ENCODE measurements at regions not wholly inside any gene's neighbourhood (a gene's known extent, or its start where the extent isn't known, plus 50 kb on each side); places are given as distances from the start of the nearest gene placed in this dataset.

- DNase-seq = no peak
- no peaks in the 10 kb centered on the region for H3K4me1 ChIP-seq (ENCODE audit: control insufficient read depth in 2 of 3, insufficient read depth in 2 of 3, low read depth in 1 of 3, low read length in 3 of 3)
- no peaks in the 10 kb centered on the region for H3K27me3 ChIP-seq (ENCODE audit: control insufficient read depth, insufficient read depth, low read length)
- H3K9me3 ChIP-seq (ENCODE audit: control insufficient read depth in 2 of 3, insufficient read depth in 1 of 3, low read length in 3 of 3) = no peaks in the 10 kb centered on the region
- no peak overlapping the region for H3K9ac ChIP-seq (ENCODE audit: low read length in 3 of 3)
- no peak for TF ChIP-seq CTCF (IDR thresholded peaks at IDR 0.05; ENCODE audit: borderline replicate concordance, extremely low read depth, insufficient read depth)
- no peaks in the 10 kb centered on the region for H3K36me3 ChIP-seq (ENCODE audit: control insufficient read depth in 2 of 3, insufficient read depth in 3 of 3, low read length in 3 of 3)
- intact Hi-C loops (cut with DNase I) = no loop called here
- H3K27ac ChIP-seq (ENCODE audit: low read depth in 2 of 2, low read length in 2 of 2) = no peak overlapping the region
- H3K4me3 ChIP-seq (ENCODE audit: low read length in 3 of 3) = no peak overlapping the region
- FAIRE-seq = no peak
These were observed 186.2 kb downstream of the TMEM38B start for GRCh38 chr9:105880517-105880916.

GRCh38 chr9:105881021-105881420 is 186.7 kb downstream of the TMEM38B start:
- H3K9me3 ChIP-seq (ENCODE audit: control insufficient read depth in 2 of 3, insufficient read depth in 1 of 3, low read length in 3 of 3) = no peaks in the 10 kb centered on the region
- no peak for DNase-seq
- H3K9ac ChIP-seq (ENCODE audit: low read length in 3 of 3) = no peak overlapping the region
- no peaks in the 10 kb centered on the region for H3K36me3 ChIP-seq (ENCODE audit: control insufficient read depth in 2 of 3, insufficient read depth in 3 of 3, low read length in 3 of 3)
- no peak overlapping the region for H3K27ac ChIP-seq (ENCODE audit: low read depth in 2 of 2, low read length in 2 of 2)
- H3K4me3 ChIP-seq (ENCODE audit: low read length in 3 of 3) = no peak overlapping the region
- FAIRE-seq = no peak
- intact Hi-C loops (cut with DNase I) = no loop called here
- H3K4me1 ChIP-seq (ENCODE audit: control insufficient read depth in 2 of 3, insufficient read depth in 2 of 3, low read depth in 1 of 3, low read length in 3 of 3) = no peaks in the 10 kb centered on the region
- H3K27me3 ChIP-seq (ENCODE audit: control insufficient read depth, insufficient read depth, low read length) = no peaks in the 10 kb centered on the region
- no peak for TF ChIP-seq CTCF (IDR thresholded peaks at IDR 0.05; ENCODE audit: borderline replicate concordance, extremely low read depth, insufficient read depth)

- TF ChIP-seq CTCF (IDR thresholded peaks at IDR 0.05; ENCODE audit: borderline replicate concordance, extremely low read depth, insufficient read depth) = peak; percentile 76
- intact Hi-C loops (cut with DNase I) = no loop called here
- DNase-seq (peak in 4 of 5 donors; percentile 67 to 71 (median 70)), FAIRE-seq (no peak)
- H3K4me3 ChIP-seq (ENCODE audit: low read length in 3 of 3) = no peak overlapping the region
- no peak overlapping the region for H3K27ac ChIP-seq (ENCODE audit: low read depth in 2 of 2, low read length in 2 of 2)
- no peak overlapping the region for H3K9ac ChIP-seq (ENCODE audit: low read length in 3 of 3)
- H3K4me1 ChIP-seq (ENCODE audit: control insufficient read depth in 2 of 3, insufficient read depth in 2 of 3, low read depth in 1 of 3, low read length in 3 of 3) = no peaks in the 10 kb centered on the region
- H3K36me3 ChIP-seq (ENCODE audit: control insufficient read depth in 2 of 3, insufficient read depth in 3 of 3, low read length in 3 of 3) = no peaks in the 10 kb centered on the region
- no peaks in the 10 kb centered on the region for H3K9me3 ChIP-seq (ENCODE audit: control insufficient read depth in 2 of 3, insufficient read depth in 1 of 3, low read length in 3 of 3)
- H3K27me3 ChIP-seq (ENCODE audit: control insufficient read depth, insufficient read depth, low read length) = no peaks in the 10 kb centered on the region
These were observed 187.5 kb downstream of the TMEM38B start for GRCh38 chr9:105881654-105882349.

- no peak overlapping the region for H3K9ac ChIP-seq (ENCODE audit: low read length in 3 of 3)
- intact Hi-C loops (cut with DNase I) = no loop called here
- no peak for TF ChIP-seq CTCF (IDR thresholded peaks at IDR 0.05; ENCODE audit: borderline replicate concordance, extremely low read depth, insufficient read depth)
These were observed 189.5 kb downstream of the TMEM38B start for GRCh38 chr9:105883847-105884246.

More at GRCh38 chr9:105883847-105884246, 189.5 kb downstream of the TMEM38B start:
- FAIRE-seq = no peak
- DNase-seq = no peak
- Histone ChIP-seq H3K9me3 (ENCODE audit: control insufficient read depth in 2 of 3, insufficient read depth in 1 of 3, low read length in 3 of 3) (no peaks in the 10 kb centered on the region), H3K4me1 (ENCODE audit: control insufficient read depth in 2 of 3, insufficient read depth in 2 of 3, low read depth in 1 of 3, low read length in 3 of 3) (no peaks in the 10 kb centered on the region), H3K27me3 (ENCODE audit: control insufficient read depth, insufficient read depth, low read length) (no peaks in the 10 kb centered on the region), H3K36me3 (ENCODE audit: control insufficient read depth in 2 of 3, insufficient read depth in 3 of 3, low read length in 3 of 3) (no peaks in the 10 kb centered on the region), H3K27ac (ENCODE audit: low read depth in 2 of 2, low read length in 2 of 2) (no peak overlapping the region), H3K4me3 (ENCODE audit: low read length in 3 of 3) (no peak overlapping the region)

Measured in kidney (tissue), 13 donors.